ENCODE measurements at regions not wholly inside any gene's neighbourhood (a gene's known extent, or its start where the extent isn't known, plus 50 kb on each side); places are given as distances from the start of the nearest gene placed in this dataset.
A peak's percentile ranks its signal among the peaks of the same experiment; 100 is the strongest.
"Not testable (repeated sequence)": the region's sequence is repeated elsewhere in the genome, so short reads cannot be mapped to it uniquely, and the experiment has no call there.

DNA sequence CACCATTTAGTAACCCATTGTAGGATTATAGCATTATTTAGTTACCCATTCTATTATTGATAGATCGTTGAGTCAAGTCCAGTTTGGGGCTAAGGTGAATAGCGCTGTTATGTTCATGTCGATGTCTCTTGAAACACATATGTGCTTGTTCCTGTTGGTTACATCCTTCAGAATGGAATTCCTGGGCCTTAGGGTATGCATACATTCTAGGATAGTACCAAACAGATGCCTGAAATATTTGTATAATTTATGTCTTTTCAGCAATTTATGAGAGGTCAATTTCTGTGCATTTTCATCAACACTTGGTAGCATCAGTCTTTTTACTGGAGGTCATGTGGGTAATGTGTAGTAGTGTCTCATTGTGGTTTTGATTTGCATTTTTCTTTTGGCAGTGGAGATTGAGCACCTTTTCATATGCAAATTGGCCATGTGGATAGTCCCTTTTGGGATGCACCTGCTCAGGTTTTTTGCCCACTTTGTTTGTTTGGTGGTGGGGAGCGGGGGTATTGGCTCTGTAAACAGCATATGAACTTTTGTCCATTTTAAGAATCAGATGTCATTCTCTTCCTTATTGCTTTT lies 104.2 kb downstream of the CDRT15L2 start:
- DNase-seq: not testable (repeated sequence)

DNA sequence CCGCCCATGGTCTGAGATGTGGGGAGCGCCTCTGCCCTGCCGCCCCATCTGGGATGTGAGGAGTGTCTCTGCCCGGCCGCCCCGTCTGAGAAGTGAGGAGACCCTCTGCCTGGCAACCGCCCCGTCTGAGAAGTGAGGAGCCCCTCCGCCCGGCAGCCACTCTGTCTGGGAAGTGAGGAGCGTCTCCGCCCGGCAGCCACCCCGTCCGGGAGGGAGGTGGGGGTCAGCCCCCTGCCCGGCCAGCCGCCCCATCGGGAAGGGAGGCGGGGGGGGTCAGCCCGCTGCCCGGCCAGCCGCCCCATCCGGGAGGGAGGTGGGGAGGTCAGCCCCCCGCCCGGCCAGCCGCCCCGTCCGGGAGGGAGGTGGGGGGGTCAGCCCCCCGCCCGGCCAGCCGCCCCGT lies 105.5 kb downstream of the CDRT15L2 start:
- not testable (repeated sequence) for DNase-seq

DNA sequence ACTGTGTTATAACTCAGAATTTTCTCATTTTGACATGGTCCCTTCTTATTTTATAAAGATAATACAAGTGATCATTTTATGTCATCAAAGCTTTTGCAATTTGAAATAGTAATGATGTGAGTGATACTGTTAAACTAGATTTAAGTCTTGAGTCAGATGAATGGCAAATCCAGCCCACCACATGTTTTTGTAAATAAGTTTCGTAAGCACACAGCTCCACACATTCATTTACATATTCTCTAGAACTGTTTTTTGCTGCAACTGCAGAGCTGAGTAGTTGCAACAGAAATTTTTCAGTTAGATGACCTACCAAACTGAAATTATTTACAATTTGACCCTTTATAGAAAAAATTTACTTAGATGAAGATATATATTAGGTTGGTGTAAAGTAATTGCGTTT lies 108.1 kb downstream of the CDRT15L2 start:
- not testable (repeated sequence) for DNase-seq

DNA sequence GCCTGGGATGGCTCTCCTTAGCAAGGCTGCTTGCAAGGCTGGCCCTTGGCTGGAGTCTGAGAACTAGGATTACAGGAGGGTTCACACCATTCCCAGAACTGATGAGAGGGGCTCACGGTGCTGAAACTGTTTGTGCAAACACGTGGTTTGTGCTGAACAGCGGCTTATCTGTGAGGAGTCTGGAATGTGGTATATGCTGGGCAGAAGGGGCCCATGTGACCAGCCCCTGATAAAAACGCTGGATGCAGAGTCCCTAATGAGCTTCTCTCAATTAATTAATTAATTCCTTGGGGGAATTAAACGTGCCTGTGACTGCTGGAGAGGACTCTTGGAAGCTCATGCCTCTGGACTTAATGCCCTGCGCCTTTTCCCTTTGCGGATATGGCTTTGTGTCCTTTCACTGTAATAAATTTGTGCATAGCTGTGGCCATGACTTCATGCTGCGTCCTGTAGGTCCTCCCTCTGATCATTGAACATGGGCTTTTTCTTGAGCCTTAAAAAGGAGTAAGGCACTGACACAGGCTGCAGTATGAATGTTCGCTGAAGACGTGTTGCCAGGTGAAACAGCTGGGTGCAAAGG lies 109.7 kb downstream of the CDRT15L2 start:
- DNase-seq: not testable (repeated sequence)

DNA sequence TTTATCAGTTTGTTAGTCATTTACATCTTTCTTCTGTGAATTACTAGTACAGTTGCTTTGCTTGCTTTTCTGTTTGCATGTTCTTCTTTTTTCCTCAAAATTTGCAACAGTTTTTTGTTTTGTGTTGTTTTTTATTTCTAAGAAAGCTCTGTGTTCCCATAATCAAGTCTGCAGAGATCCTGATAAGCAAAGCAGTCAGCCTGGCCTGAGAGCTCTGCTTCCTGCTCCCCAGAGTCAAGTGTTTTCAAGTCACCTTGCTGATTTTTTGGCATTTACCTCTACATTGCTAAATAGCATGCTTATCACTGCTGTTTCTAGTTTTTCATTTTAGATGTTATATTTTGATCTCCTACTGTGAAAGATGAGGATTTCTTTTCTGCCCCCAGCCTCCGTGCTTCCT lies 113.2 kb downstream of the CDRT15L2 start:
- not testable (repeated sequence) for DNase-seq

DNA sequence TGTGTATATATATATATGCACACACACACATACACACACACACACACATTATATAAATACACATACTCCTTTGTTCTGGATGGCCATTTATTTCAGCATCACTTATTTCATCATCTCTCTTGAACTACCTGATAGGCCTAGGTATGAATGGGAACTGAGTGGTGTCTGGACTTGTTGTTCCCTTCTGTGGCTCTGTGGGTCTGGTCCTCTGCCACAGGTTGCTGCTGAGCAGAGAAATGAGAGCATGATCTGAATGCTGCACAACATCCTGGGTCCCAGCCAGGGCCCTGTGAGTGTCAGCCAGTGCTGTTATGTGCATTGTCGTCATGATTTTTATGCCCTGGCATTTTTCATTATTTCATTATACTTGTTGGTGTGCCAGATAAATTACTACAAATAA lies 116.3 kb downstream of the CDRT15L2 start:
- not testable (repeated sequence) for DNase-seq

DNA sequence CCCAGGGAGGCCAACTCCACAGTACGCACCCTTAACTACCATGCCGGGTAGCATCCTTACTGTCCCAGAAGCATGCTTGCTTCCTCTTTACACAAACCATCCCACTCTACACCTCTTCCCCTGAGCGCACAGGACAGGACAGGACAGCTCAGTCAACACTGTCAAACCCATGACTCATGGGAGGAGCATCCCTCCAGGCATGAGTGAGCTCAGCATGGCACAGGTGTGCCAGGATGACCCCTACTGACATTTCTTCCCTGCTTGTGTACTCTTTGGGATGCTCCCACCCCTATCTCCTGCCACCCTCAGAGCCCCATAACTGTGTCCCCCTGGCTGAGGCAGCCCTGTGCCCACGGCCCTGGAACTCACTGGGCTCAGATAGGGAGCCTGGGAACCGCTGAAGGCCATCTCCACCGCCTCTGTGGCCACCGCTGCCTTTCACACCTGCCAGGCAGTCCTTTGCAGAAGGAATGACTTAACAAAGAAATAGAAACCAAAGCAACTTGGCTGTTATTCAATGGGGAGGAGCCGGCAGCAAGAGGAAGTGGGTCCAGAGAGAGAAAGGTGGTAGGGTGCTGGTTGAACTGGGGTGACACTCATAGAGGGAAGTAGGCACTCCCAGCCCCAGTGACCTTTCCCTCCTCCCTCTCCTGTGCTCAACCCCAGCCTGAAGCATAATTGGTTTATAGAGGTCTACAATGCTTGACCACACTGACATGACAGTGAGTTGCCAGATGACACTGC lies 119.1 kb downstream of the CDRT15L2 start:
- DNase-seq: not testable (repeated sequence)

DNA sequence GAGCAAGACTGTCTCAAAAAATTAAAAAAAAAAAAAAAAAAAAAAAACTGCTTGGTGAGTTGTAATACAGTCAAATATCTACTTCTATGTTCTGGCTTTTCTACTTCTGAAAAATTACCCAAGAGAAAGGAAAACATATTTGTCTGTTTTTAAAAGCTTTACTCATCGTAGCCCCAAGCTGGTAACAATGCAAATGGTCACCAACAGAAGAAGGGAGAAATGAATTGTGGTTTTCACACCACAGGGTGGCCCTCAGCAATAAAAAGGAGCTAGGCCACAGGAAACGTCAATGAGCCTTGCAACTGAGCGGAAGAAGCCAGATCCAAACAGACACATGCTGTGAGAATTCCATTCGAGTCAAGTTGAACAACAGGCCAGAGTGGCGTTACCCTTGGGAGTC lies 121.0 kb downstream of the CDRT15L2 start:
- DNase-seq: not testable (repeated sequence)

DNA sequence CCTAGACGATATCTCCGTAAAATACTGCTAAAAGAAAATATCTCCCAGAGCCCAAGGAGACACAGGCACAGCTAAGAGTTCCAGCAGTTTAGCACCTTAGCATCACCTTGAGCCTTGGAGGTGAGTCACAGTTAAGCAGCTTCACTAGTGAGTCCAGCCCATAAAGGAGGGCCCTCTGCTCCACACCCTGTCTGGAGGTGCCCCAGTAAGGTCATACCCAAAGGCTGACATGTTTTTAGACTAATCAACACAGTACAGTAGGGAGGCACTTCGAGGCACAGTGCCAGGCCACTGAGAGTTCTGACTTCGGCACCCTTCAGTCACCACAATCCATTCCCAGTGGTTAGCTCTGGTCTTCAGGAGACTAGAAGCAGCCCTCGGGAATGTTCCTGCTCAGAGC lies 121.8 kb downstream of the CDRT15L2 start:
- not testable (repeated sequence) for DNase-seq

DNA sequence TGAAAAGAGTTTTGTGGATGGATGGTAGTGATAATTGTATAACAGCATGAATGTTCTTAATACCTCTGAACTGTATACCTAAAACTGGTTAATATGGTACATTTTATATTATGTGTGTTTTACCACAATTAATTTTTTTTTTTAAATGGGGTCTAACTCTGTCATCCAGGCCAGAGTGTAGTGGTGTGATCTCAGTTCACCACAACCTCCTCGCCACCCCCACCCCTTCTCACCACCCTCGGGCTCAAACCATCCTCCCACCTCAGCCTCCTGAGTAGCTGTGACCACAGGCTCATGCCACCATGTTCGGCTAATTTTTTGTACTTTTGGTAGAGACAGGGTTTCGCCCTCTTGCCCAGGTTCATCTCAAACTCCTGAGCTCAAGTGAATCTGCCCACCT lies 123.2 kb downstream of the CDRT15L2 start:
- no peak for DNase-seq

DNA sequence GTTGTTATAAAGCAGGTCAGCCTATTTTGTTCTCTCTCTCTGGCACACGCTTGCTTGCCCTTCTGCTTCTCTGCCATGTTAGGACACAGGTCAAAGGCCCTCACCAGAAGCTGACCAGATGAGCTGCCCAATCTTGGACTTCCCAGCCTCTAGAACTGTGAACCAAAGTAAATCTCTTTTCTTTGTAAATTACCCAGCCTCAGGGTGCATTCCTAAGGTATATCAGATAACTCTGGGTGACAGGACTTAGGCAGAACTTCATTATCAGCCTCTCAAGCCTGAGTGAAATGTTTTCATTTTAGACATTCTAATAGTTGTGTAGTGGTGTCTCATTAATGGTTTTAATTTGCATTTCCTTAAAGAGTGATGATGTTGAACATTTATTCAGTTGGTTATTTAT lies 124.3 kb downstream of the CDRT15L2 start:
- DNase-seq: no peak

DNA sequence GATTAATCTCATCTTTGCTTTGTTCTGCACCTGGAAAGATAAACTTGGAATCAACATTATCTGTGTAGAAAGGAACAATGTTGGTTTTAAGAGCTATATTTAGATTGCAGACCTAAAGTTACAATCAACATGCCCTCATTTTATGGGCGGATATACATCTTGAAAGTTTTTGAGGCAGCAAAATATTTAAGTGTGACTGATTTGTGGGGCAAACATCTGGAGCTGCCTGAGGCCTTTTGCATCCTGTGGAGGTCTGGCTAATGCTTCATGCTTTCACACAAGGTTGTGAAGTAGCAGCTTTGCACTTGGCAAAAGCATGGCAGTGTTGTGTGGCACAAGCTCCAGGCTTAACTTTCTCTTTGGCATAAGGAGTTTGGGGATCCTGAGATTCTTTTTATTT lies 125.7 kb downstream of the CDRT15L2 start:
- not testable (repeated sequence) for DNase-seq

DNA sequence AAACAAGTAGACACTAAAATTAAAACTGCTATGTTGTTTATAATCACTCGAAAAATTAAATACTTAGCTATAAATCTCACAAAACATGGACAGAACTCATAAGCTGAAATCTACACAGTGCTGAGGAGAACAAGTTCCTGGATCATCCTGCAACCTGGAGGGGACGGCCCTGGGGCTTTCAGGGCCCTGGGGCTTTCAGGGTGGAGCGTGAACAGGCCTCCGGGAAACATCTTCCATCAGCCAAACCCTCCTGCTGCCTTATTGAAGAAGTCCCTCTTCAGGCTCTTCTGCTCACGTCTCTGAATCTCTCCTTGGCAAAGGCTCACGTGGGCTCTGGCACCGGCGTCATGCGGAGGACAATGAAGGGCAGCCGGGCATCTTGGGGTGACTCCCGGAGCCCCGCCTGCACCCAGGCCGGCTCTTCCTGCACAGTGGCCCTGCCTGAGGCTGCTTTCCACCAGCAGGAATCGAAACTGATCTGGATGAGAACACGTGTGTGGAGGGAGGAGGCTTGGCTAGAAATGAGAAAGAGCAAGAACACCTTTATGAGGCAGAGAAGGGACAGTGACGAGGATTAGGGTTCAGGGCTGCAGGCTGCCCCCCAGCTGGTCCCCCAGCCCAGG lies 127.3 kb downstream of the CDRT15L2 start:
- DNase-seq: no peak

DNA sequence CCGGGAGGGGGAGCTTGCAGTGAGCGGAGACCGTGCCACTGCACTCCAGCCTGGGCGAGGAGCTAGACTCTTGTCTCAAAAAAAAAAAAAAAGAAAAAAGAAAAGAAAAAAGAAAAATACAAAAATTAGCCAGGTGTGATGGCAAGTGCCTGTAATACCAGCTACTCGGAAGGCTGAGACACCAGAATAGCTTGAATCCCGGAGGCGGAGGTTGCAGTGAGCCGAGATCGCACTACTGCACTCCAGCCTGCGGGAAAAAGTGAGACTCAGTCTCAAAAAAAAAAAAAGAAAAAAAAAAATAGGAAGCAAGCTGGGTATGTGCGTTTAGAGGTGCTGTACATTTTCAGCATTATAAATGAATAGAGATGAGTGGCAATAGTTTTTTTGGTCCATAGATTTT lies 129.3 kb downstream of the CDRT15L2 start:
- DNase-seq: not testable (repeated sequence)

DNA sequence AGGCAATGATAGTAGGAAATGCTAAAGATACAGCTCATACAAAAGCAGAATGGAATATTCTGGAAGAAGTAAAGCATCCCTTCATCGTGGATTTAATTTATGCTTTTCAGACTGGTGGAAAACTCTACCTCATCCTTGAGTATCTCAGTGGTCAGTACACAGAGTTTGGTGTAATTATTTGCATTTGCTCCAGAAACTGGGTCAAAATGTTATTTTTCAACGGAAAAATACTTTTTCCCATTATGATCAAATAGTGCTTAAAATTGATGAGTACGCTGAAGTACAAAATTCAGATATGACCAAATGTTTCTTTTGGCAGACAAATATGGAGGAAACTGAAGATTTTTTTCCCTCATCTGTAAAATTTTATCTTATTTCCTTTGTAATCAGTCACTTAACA lies 137.0 kb downstream of the CDRT15L2 start:
- DNase-seq: not testable (repeated sequence)

DNA sequence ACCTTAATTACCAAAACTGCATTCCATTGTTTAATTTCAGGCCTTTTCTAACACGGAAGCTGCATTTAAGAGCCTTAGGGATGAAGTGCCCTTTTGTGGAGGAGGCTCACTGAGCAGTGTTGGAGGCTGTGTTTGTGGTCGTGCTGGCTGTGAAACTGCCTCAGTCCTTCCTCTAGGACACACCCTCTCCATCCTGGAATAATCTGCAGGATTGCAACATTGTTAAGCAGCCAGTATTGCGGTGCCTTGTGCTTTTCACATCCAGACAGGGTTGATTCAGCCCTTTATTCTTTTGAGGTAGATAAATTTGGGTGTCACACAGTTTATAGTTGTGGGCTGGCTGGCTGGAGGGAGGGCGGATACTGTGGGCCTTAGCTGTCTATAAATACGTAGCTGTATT lies 141.6 kb downstream of the CDRT15L2 start:
- DNase-seq: peak; percentile 2

DNA sequence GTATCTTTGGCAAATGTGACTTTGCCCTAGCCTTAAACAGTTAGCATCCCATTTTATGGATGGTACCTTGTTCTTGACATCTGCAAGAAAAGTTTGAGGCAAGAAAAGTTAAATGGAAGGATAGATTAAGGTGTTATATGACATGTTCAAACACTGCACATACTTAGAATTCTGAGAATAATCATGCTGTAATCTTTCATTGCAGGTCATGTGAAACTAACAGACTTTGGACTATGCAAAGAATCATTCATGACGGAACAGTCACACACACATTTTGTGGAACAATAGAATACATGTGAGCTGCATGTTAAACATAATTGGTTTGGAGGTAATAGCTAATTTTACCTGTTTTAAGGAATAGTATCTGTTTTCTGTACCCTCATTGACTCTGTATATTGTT lies 144.9 kb downstream of the CDRT15L2 start:
- not testable (repeated sequence) for DNase-seq

DNA sequence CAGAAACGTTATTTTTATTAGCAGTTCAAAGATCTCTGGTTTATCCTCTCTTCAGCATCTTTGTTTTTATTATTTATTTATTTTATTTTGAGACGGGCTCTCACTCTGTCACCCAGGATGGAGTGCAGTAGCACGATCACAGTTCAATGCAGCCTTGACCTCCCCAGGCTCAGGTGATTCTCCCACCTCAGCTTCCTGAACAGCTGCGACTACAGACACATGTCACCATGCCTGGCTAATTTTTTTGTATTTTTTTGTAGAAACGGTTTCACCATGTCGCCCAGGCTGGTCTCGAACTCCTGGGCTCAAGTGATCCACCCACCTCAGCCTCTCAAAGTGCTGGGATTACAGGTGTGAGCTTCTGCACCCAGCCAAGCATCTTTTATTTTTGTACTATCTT lies 147.7 kb downstream of the CDRT15L2 start:
- not testable (repeated sequence) for DNase-seq

DNA sequence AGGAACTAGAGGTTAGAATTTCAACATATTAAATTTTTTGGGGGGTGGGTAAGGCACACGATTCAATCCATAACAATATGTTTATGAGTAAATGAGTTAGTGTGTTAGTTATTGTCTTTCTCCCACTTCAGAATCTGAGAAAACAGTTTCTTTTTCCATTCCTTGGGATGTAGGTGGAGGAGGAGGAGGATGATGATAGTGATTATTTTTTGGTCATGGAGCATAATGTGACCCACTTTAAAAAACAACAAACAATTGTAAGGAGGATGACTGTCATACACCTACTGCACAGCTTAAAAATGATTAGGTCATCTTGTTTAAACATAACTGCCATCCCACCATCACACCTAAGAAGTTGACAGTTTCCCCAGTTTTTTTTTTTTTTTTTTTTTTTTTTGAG lies 148.7 kb downstream of the CDRT15L2 start:
- no peak for DNase-seq

DNA sequence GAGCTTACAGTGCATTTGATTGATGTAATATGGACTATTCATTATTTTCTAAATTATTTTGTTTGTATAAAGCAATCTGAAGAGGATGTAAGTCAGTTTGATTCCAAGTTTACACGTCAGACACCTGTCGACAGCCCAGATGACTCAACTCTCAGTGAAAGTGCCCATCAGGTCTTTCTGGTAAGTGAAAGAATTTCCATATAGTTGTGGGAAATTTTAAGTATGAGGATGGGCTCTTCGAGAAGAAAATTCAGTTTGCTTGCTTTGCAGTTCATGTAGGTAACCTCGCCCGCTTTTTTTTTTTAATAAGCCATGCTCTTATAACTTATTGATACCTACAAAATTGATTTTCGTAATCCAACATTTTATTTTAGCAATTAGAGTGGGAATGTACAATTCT lies 151.6 kb downstream of the CDRT15L2 start:
- DNase-seq: not testable (repeated sequence)

DNA sequence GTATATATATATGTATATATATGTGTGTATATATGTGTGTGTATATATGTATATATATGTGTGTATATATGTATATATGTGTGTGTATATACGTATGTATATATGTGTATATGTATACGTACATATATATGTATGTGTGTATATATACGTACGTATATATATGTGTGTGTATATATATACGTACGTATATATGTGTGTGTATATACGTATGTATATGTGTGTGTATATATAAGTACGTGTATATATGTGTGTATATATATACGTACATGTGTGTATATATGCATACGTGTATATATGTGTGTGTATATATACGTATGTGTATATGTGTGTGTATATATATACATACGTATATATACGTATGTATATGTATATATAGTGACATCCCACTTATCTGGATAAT lies 154.4 kb downstream of the CDRT15L2 start:
- no peak for DNase-seq

DNA sequence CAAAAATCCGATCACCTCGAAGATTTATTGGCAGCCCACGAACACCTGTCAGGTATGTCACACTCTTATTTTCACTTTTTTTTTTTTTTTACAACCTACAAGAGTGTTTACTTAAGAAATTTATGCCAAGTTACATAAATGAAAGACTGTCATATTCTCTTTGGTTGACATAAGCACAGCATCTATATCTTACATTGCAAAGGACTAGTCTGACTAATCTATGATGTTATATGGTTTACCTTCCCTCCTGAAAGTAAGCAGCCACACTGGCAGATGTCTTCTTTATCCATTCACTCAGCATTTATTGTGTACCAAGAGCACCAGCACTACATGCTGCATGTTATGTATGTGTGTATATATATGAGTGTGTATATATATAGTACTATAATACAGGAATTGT lies 156.3 kb downstream of the CDRT15L2 start:
- no peak for DNase-seq

DNA sequence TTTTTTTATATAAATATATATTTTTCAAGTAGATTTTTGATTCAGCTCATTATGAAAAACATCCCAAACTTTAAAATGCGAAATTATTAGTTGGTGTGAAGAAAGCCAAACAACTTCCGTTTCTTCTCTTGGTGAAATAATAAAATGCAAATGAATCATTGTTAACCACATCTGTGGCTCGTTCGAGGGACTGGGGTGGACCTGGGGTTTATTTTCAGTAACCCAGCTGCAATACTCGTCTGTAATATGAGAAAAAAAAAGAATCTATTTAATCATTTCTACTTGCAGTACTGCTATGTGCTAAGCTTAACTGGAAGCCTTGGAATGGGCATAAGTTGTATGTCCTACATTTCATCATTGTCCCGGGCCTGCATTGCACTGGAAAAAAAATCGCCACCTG lies 158.1 kb downstream of the CDRT15L2 start:
- DNase-seq: not testable (repeated sequence)

DNA sequence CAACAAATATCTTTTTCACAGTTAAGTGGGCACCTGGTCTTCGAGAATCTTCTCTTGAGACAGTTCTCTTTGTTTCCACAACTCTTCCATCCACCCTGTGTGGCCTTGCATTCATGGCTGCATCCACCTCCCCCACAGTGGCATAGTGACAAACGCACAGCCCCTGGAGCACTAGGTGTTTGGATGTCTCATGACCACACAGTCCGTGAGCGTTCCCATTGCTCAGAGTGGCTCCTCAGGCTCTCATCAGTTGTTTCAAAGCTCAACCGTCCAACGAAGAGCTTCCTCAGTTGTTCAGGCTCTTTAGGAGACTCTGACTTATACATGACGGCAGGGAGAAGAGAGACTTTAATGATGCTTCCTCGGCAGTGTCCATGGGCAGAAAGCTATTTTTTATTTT lies 191.6 kb downstream of the CDRT15L2 start:
- no peak for DNase-seq

Measured in fibroblast of upper back skin (primary cell).